ENCODE measurements at regions not wholly inside any gene's neighbourhood (a gene's known extent, or its start where the extent isn't known, plus 50 kb on each side); places are given as distances from the start of the nearest gene placed in this dataset.
"Not testable (repeated sequence)": the region's sequence is repeated elsewhere in the genome, so short reads cannot be mapped to it uniquely, and the experiment has no call there.

GRCh38 chr14:97773598-97773997, 976.4 kb downstream of the VRK1 start:
- no peak for DNase-seq

GRCh38 chr14:97776890-97777558, 979.8 kb downstream of the VRK1 start:
- DNase-seq, result no peak

GRCh38 chr14:97777622-97778355, 980.6 kb downstream of the VRK1 start:
- no peak for DNase-seq

GRCh38 chr14:97779140-97779539, 982.0 kb downstream of the VRK1 start:
- DNase-seq, result no peak

GRCh38 chr14:97780804-97781203, 983.6 kb downstream of the VRK1 start:
- DNase-seq, result no peak

- no peak for DNase-seq
Observed at GRCh38 chr14:97781961-97782360, 984.8 kb downstream of the VRK1 start.

GRCh38 chr14:97782871-97783414, 985.8 kb downstream of the VRK1 start:
- DNase-seq, result no peak

GRCh38 chr14:97785495-97785894, 988.3 kb downstream of the VRK1 start:
- DNase-seq, result no peak

- DNase-seq, result no peak
Observed at GRCh38 chr14:97788364-97788763, 991.2 kb downstream of the VRK1 start.

- DNase-seq, result no peak
Observed at GRCh38 chr14:97788846-97789526, 991.8 kb downstream of the VRK1 start.

- no peak for DNase-seq
Observed at GRCh38 chr14:97791072-97791471, 993.9 kb downstream of the VRK1 start.

- no peak for DNase-seq
Observed at GRCh38 chr14:97791906-97792305, 994.7 kb downstream of the VRK1 start.

GRCh38 chr14:97796511-97796910, 999.3 kb downstream of the VRK1 start:
- no peak for DNase-seq

GRCh38 chr14:97798176-97798575, 1001.0 kb downstream of the VRK1 start:
- DNase-seq, result no peak

- no peak for DNase-seq
Observed at GRCh38 chr14:97802430-97803373, 1005.5 kb downstream of the VRK1 start.

- no peak for DNase-seq
Observed at GRCh38 chr14:97804056-97804455, 1006.9 kb downstream of the VRK1 start.

- DNase-seq, result no peak
Observed at GRCh38 chr14:97806891-97807290, 1009.7 kb downstream of the VRK1 start.

GRCh38 chr14:97808541-97808940, 1011.4 kb downstream of the VRK1 start:
- DNase-seq, result not testable (repeated sequence)

- no peak for DNase-seq
Observed at GRCh38 chr14:97813556-97813955, 1016.4 kb downstream of the VRK1 start.

- DNase-seq, result no peak
Observed at GRCh38 chr14:97820781-97821180, 1023.6 kb downstream of the VRK1 start.

- no peak for DNase-seq
Observed at GRCh38 chr14:97824218-97824617, 1027.0 kb downstream of the VRK1 start.

GRCh38 chr14:97827746-97828145, 1030.6 kb downstream of the VRK1 start:
- no peak for DNase-seq

- no peak for DNase-seq
Observed at GRCh38 chr14:97832776-97833175, 1035.6 kb downstream of the VRK1 start.
